ENCODE measurements at regions not wholly inside any gene's neighbourhood (a gene's known extent, or its start where the extent isn't known, plus 50 kb on each side); places are given as distances from the start of the nearest gene placed in this dataset.

DNA sequence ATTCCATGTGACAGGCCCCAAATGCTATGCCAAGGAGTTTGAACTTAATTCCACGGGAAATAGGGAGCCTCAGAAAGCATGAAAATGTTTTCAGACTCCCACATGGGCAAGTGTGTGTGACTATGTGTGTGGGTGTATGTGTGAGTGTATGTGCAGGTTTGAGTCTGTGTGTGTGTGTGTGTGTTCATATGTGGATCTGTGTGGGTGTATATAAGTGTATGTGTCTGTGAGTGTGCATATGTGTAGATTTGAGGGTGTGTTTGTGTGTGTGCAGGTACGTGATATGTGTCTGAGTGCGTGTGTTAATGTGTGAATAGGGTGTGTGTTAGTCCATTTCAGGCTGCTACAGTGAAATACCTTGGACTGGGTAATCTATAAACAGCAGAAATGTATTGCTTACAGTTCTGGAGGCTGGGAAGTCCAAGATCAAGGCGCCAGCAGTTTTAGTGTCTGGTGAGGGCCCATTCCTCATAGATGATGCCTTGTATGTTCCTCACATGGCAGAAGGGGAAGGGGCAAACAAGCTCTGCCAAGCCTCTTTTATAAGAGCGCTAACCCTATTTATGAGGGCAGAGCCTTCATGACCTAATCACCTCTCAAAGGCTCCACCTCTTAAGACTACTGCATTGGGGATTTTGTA lies 181.1 kb upstream of the TAB2 start:
- Histone ChIP-seq H3K9me3 (ENCODE audit: insufficient read depth in 2 of 2, low read depth in 1 of 2, low read length in 1 of 2) (no peaks in the 10 kb centered on the region), H2BK20ac (ENCODE audit: low read length) (no peak overlapping the region), H2BK12ac (ENCODE audit: low read depth, low read length) (no peak overlapping the region), H4K5ac (ENCODE audit: insufficient read length, low read depth, low read length) (no peak overlapping the region), H2AFZ (ENCODE audit: low read length) (no peak overlapping the region), H3K23ac (ENCODE audit: insufficient read length) (peak overlapping the region; percentile 43), H3K27ac (ENCODE audit: low read depth, low read length) (no peak overlapping the region), H3K4me2 (ENCODE audit: insufficient read depth in 1 of 2, low read depth in 2 of 2, low read length in 2 of 2) (no peak overlapping the region), H3K14ac (ENCODE audit: insufficient read length) (no peak overlapping the region), H3K56ac (replicated peaks; ENCODE audit: insufficient read length, low read depth, low read length) (no peak overlapping the region), H4K91ac (replicated peaks; ENCODE audit: insufficient read length, low read length) (no peak overlapping the region), H3K4ac (replicated peaks; ENCODE audit: insufficient read length, low read depth, low read length) (no peak overlapping the region), H3K79me2 (ENCODE audit: control insufficient read depth in 1 of 2, insufficient read depth in 2 of 2, low read length in 2 of 2) (no peaks in the 10 kb centered on the region), H3K4me1 (replicated peaks in 1 of 4; ENCODE audit: control insufficient read depth in 3 of 4, insufficient read depth in 4 of 4, low read length in 3 of 4) (no peaks in the 10 kb centered on the region), H3K18ac (ENCODE audit: extremely low read depth, low read length) (no peak overlapping the region), H2BK15ac (ENCODE audit: low read length) (no peak overlapping the region), H3K79me1 (ENCODE audit: low read depth, low read length) (no peaks in the 10 kb centered on the region), H2BK120ac (replicated peaks; ENCODE audit: low read depth, low read length) (no peak overlapping the region), H2BK5ac (ENCODE audit: low read depth, low read length) (no peak overlapping the region), H4K20me1 (replicated peaks in 1 of 2; ENCODE audit: control insufficient read depth in 1 of 2, insufficient read depth in 2 of 2, low read length in 2 of 2) (no peaks in the 10 kb centered on the region), H3K23me2 (ENCODE audit: low read depth, low read length) (no peaks in the 10 kb centered on the region; the same call in 1 of the 2 replicates), H3K4me3 (ENCODE audit: extremely low read depth in 1 of 4, insufficient read depth in 2 of 4, low read depth in 3 of 4, low read length in 4 of 4) (no peak overlapping the region), H4K8ac (ENCODE audit: extremely low read depth, insufficient read depth, low read length) (no peak overlapping the region), H3K36me3 (ENCODE audit: control insufficient read depth in 2 of 4, insufficient read depth in 4 of 4, low read length in 3 of 4) (no peaks in the 10 kb centered on the region; a peak in 1 of 8 replicates), H3K9ac (replicated peaks in 1 of 4; ENCODE audit: extremely low read depth in 1 of 4, low read depth in 3 of 4, low read length in 3 of 4) (no peak overlapping the region), H3K27me3 (replicated peaks in 1 of 4; ENCODE audit: control insufficient read depth in 3 of 4, extremely low read depth in 1 of 4, insufficient read depth in 3 of 4, low read length in 3 of 4) (no peaks in the 10 kb centered on the region), H2AK5ac (ENCODE audit: low read depth, low read length) (no peak overlapping the region)
- FAIRE-seq, result no peak
- DNase-seq (ENCODE audit: low read depth in 1 of 2, low spot score in 2 of 2), result no peak
- CTCF ChIA-PET (ENCODE audit: partially characterized antibody), result interaction anchor here (0.7 to 1.8 kb wide), 2 partner anchors 9 to 94 kb away, joined by 3 to 5 read pairs; no protein-coding TSS in a partner anchor
- WGBS, 2 experiments (ENCODE audit: extremely low coverage in 1 of 2, insufficient coverage in 1 of 2, insufficient read length in 1 of 2, insufficient replicate concordance in 2 of 2, low coverage in 1 of 2, low lambda C conversion rate in 2 of 2, missing lambda C conversion rate in 1 of 2), result 47% methylated on average over 5 of the region's 5 CpGs; no CpG with 5 or more reads in 1 of the 2 experiments
- POLR2A ChIA-PET (ENCODE audit: partially characterized antibody), result no interaction called here
- TF ChIP-seq PHF8 (conservative IDR thresholded peaks at IDR 0.05; ENCODE audit: low read depth, low read length), result no peak
- no peak for TF ChIP-seq SP4 (IDR thresholded peaks at IDR 0.05; ENCODE audit: low read length)
- TF ChIP-seq YY1 (IDR thresholded peaks at IDR 0.05; ENCODE audit: low read depth, low read length), result no peak
- TF ChIP-seq SP1 (IDR thresholded peaks at IDR 0.05; ENCODE audit: low read depth, low read length), result no peak
- no peak for TF ChIP-seq NRF1 (IDR thresholded peaks at IDR 0.05; ENCODE audit: low read depth, low read length)
- TF ChIP-seq KDM1A (IDR thresholded peaks at IDR 0.05; ENCODE audit: borderline replicate concordance, low read length), result no peak
- no peak for TF ChIP-seq RFX5 (IDR thresholded peaks at IDR 0.05; ENCODE audit: borderline replicate concordance, low read depth, low read length)
- no peak for TF ChIP-seq CTCF (IDR thresholded peaks at IDR 0.05; ENCODE audit: control extremely low read depth in 1 of 3, insufficient read depth in 1 of 3, low read depth in 1 of 3, low read length in 3 of 3)
- TF ChIP-seq KDM5A (IDR thresholded peaks at IDR 0.05; ENCODE audit: low read length), result no peak
- TF ChIP-seq, protein P1, sequence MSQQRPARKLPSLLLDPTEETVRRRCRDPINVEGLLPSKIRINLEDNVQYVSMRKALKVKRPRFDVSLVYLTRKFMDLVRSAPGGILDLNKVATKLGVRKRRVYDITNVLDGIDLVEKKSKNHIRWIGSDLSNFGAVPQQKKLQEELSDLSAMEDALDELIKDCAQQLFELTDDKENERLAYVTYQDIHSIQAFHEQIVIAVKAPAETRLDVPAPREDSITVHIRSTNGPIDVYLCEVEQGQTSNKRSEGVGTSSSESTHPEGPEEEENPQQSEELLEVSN (IDR thresholded peaks at IDR 0.05), result no peak
- TF ChIP-seq MAFK (IDR thresholded peaks at IDR 0.05; ENCODE audit: low read depth, low read length), result no peak

All from H1 (cell line).